ENCODE measurements at regions not wholly inside any gene's neighbourhood (a gene's known extent, or its start where the extent isn't known, plus 50 kb on each side); places are given as distances from the start of the nearest gene placed in this dataset.
"Not testable (repeated sequence)": the region's sequence is repeated elsewhere in the genome, so short reads cannot be mapped to it uniquely, and the experiment has no call there.

GRCh38 chr5:18764161-18764560 lies 1129.9 kb downstream of the TAF11L14 start:
- peaks cover 0 to 2% of the 10 kb centered on the region in 2 donors for H3K9me3 Mint-ChIP-seq
- H3K4me3 Mint-ChIP-seq = no peak overlapping the region
- no peak for DNase-seq
- H3K36me3 Mint-ChIP-seq (ENCODE audit: insufficient read depth in 2 of 2) = no peaks in the 10 kb centered on the region
- H3K27me3 Mint-ChIP-seq (ENCODE audit: low read depth) = no peaks in the 10 kb centered on the region
- H3K4me1 Mint-ChIP-seq (ENCODE audit: low read depth) = peaks cover 6% of the 10 kb centered on the region
- H3K27ac Mint-ChIP-seq = no peak overlapping the region
- ATAC-seq (replicated peaks in 1 of 2) = no peak

GRCh38 chr5:18765304-18765703 lies 1131.0 kb downstream of the TAF11L14 start:
- DNase-seq (no peak), ATAC-seq (replicated peaks in 1 of 2) (no peak)
- H3K9me3 Mint-ChIP-seq = peaks cover 0 to 2% of the 10 kb centered on the region in 2 donors
- H3K4me1 Mint-ChIP-seq (ENCODE audit: low read depth) = peaks cover 6% of the 10 kb centered on the region
- H3K27ac Mint-ChIP-seq = no peak overlapping the region
- no peaks in the 10 kb centered on the region for H3K27me3 Mint-ChIP-seq (ENCODE audit: low read depth)
- no peaks in the 10 kb centered on the region for H3K36me3 Mint-ChIP-seq (ENCODE audit: insufficient read depth in 2 of 2)
- H3K4me3 Mint-ChIP-seq = no peak overlapping the region

GRCh38 chr5:18771097-18771610 lies 1136.9 kb downstream of the TAF11L14 start:
- Mint-ChIP-seq H3K36me3 (ENCODE audit: insufficient read depth in 2 of 2) (no peaks in the 10 kb centered on the region), H3K27me3 (ENCODE audit: low read depth) (no peaks in the 10 kb centered on the region), H3K4me3 (no peak overlapping the region), H3K9me3 (no peaks in the 10 kb centered on the region), H3K4me1 (ENCODE audit: low read depth) (no peaks in the 10 kb centered on the region), H3K27ac (no peak overlapping the region)
- no peak for ATAC-seq (replicated peaks in 1 of 2)
- DNase-seq = no peak

GRCh38 chr5:18772475-18772874 lies 1138.2 kb downstream of the TAF11L14 start:
- peak overlapping the region in 1 of 2 donors; percentile 47 for H3K4me3 Mint-ChIP-seq
- H3K27me3 Mint-ChIP-seq (ENCODE audit: low read depth) = no peaks in the 10 kb centered on the region
- no peaks in the 10 kb centered on the region for H3K36me3 Mint-ChIP-seq (ENCODE audit: insufficient read depth in 2 of 2)
- peak overlapping the region; percentile 38 for H3K27ac Mint-ChIP-seq
- H3K4me1 Mint-ChIP-seq (ENCODE audit: low read depth) = no peaks in the 10 kb centered on the region
- DNase-seq (no peak), ATAC-seq (replicated peaks in 1 of 2) (peak; percentile 37 to 81)
- no peaks in the 10 kb centered on the region for H3K9me3 Mint-ChIP-seq

GRCh38 chr5:18778225-18778624 lies 1144.0 kb downstream of the TAF11L14 start:
- Mint-ChIP-seq H3K9me3 (no peaks in the 10 kb centered on the region), H3K36me3 (ENCODE audit: insufficient read depth in 2 of 2) (no peaks in the 10 kb centered on the region), H3K4me1 (ENCODE audit: low read depth) (no peaks in the 10 kb centered on the region), H3K27me3 (ENCODE audit: low read depth) (no peaks in the 10 kb centered on the region), H3K27ac (no peak overlapping the region), H3K4me3 (no peak overlapping the region)
- DNase-seq (no peak), ATAC-seq (replicated peaks in 1 of 2) (no peak)

GRCh38 chr5:18789218-18789998 lies 1155.1 kb downstream of the TAF11L14 start:
- DNase-seq (no peak), ATAC-seq (replicated peaks in 1 of 2) (no peak)
- no peaks in the 10 kb centered on the region for H3K36me3 Mint-ChIP-seq (ENCODE audit: insufficient read depth in 2 of 2)
- H3K27ac Mint-ChIP-seq = no peak overlapping the region
- no peaks in the 10 kb centered on the region for H3K4me1 Mint-ChIP-seq (ENCODE audit: low read depth)
- no peaks in the 10 kb centered on the region for H3K27me3 Mint-ChIP-seq (ENCODE audit: low read depth)
- no peaks in the 10 kb centered on the region for H3K9me3 Mint-ChIP-seq
- no peak overlapping the region for H3K4me3 Mint-ChIP-seq

- Mint-ChIP-seq H3K9me3 (no peaks in the 10 kb centered on the region), H3K4me3 (no peak overlapping the region), H3K27me3 (ENCODE audit: low read depth) (no peaks in the 10 kb centered on the region), H3K4me1 (ENCODE audit: low read depth) (no peaks in the 10 kb centered on the region), H3K27ac (no peak overlapping the region), H3K36me3 (ENCODE audit: insufficient read depth in 2 of 2) (no peaks in the 10 kb centered on the region)
- no peak for ATAC-seq (replicated peaks in 1 of 2)
- DNase-seq = no peak
Measured at GRCh38 chr5:18792145-18792544, 1157.9 kb downstream of the TAF11L14 start.

GRCh38 chr5:18797222-18797621 lies 1163.0 kb downstream of the TAF11L14 start:
- Mint-ChIP-seq H3K27me3 (ENCODE audit: low read depth) (no peaks in the 10 kb centered on the region), H3K4me1 (ENCODE audit: low read depth) (no peaks in the 10 kb centered on the region), H3K36me3 (ENCODE audit: insufficient read depth in 2 of 2) (no peaks in the 10 kb centered on the region), H3K27ac (no peak overlapping the region), H3K9me3 (no peaks in the 10 kb centered on the region), H3K4me3 (no peak overlapping the region)
- ATAC-seq (replicated peaks in 1 of 2) (no peak), DNase-seq (no peak)

- DNase-seq = no peak
Measured at GRCh38 chr5:18798058-18798457, 1163.8 kb downstream of the TAF11L14 start.

GRCh38 chr5:18799482-18800128 lies 1165.3 kb downstream of the TAF11L14 start:
- Mint-ChIP-seq H3K9me3 (no peaks in the 10 kb centered on the region), H3K27ac (no peak overlapping the region), H3K27me3 (ENCODE audit: low read depth) (no peaks in the 10 kb centered on the region), H3K36me3 (ENCODE audit: insufficient read depth in 2 of 2) (no peaks in the 10 kb centered on the region), H3K4me3 (no peak overlapping the region), H3K4me1 (ENCODE audit: low read depth) (no peaks in the 10 kb centered on the region)
- DNase-seq = no peak
- ATAC-seq (replicated peaks in 1 of 2) = no peak

More at GRCh38 chr5:18798058-18798457, 1163.8 kb downstream of the TAF11L14 start:
- Mint-ChIP-seq H3K4me1 (ENCODE audit: low read depth) (no peaks in the 10 kb centered on the region), H3K27ac (no peak overlapping the region), H3K36me3 (ENCODE audit: insufficient read depth in 2 of 2) (no peaks in the 10 kb centered on the region), H3K4me3 (no peak overlapping the region), H3K9me3 (no peaks in the 10 kb centered on the region), H3K27me3 (ENCODE audit: low read depth) (no peaks in the 10 kb centered on the region)
- no peak for ATAC-seq (replicated peaks in 1 of 2)

- Mint-ChIP-seq H3K4me1 (ENCODE audit: low read depth) (no peaks in the 10 kb centered on the region), H3K27ac (peak overlapping the region; percentile 91), H3K36me3 (ENCODE audit: insufficient read depth in 2 of 2) (no peaks in the 10 kb centered on the region), H3K27me3 (ENCODE audit: low read depth) (no peaks in the 10 kb centered on the region), H3K4me3 (no peak overlapping the region), H3K9me3 (no peaks in the 10 kb centered on the region)
- DNase-seq (no peak), ATAC-seq (replicated peaks in 1 of 2) (no peak)
Measured at GRCh38 chr5:18800293-18801025, 1166.2 kb downstream of the TAF11L14 start.

- ATAC-seq (replicated peaks in 1 of 2); H3K27ac Mint-ChIP-seq; H3K36me3 Mint-ChIP-seq (ENCODE audit: insufficient read depth in 2 of 2); H3K9me3 Mint-ChIP-seq; H3K27me3 Mint-ChIP-seq (ENCODE audit: low read depth); H3K4me3 Mint-ChIP-seq; H3K4me1 Mint-ChIP-seq (ENCODE audit: low read depth); DNase-seq: not testable (repeated sequence)
Measured at GRCh38 chr5:18801413-18801812, 1167.2 kb downstream of the TAF11L14 start.

GRCh38 chr5:18802336-18802735 lies 1168.1 kb downstream of the TAF11L14 start:
- no peak overlapping the region for H3K27ac Mint-ChIP-seq
- H3K9me3 Mint-ChIP-seq = no peaks in the 10 kb centered on the region
- no peak for DNase-seq
- no peaks in the 10 kb centered on the region for H3K27me3 Mint-ChIP-seq (ENCODE audit: low read depth)
- H3K4me1 Mint-ChIP-seq (ENCODE audit: low read depth) = no peaks in the 10 kb centered on the region
- H3K4me3 Mint-ChIP-seq = no peak overlapping the region
- no peaks in the 10 kb centered on the region for H3K36me3 Mint-ChIP-seq (ENCODE audit: insufficient read depth in 2 of 2)
- ATAC-seq (replicated peaks in 1 of 2) = no peak

Measured in activated T-cell treated with anti-CD3 and anti-CD28 coated beads, Interleukin-2, amount 50 U/mL, for 72 hours (primary cell).